ENCODE measurements at regions not wholly inside any gene's neighbourhood (a gene's known extent, or its start where the extent isn't known, plus 50 kb on each side); places are given as distances from the start of the nearest gene placed in this dataset.

DNA sequence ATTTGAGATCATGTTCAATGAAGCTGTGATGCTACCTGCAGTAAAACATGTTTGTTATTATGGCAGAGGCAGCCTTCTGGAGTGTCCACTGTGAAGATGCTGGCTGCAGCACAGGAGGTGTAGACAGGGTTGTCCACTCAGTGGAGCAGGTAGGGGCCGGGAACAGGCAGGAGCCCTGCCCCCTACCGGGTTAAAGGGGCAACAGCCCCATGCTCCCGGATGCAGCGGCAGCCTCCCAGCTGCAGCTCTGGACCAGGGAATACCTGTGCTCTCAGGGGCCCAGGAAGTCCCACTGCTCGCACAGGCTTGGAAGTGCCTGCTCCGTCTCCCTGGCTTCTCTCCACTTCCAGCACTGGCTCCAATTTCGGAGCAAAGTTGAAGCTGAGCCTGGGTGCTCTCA lies 401.6 kb downstream of the FOXG1 start:
- H3K56ac ChIP-seq (ENCODE audit: insufficient read length, low read depth, low read length), result no peak overlapping the region
- H3K79me2 ChIP-seq (ENCODE audit: insufficient read depth, low read length), result no peaks in the 10 kb centered on the region
- no peak overlapping the region for H2AFZ ChIP-seq (ENCODE audit: low read length)
- H3K4ac ChIP-seq (ENCODE audit: low read depth, low read length), result no peak overlapping the region
- H3K14ac ChIP-seq (ENCODE audit: insufficient read depth, low read length), result no peak overlapping the region
- H3K23me2 ChIP-seq (ENCODE audit: insufficient read length, low read depth, low read length, poor library complexity, severe bottlenecking), result no peaks in the 10 kb centered on the region
- no peak overlapping the region for H3K27ac ChIP-seq (ENCODE audit: insufficient read length, low read depth, low read length)
- WGBS (ENCODE audit: extremely low coverage, insufficient read length, low lambda C conversion rate), result no CpG with 5 or more reads among the region's 7 CpGs
- DNase-seq, result peak; percentile 76
- no peaks in the 10 kb centered on the region for H3K79me1 ChIP-seq (ENCODE audit: insufficient read depth, low read depth, low read length, poor library complexity, severe bottlenecking)
- H2BK5ac ChIP-seq (ENCODE audit: insufficient read length, low read length), result no peak overlapping the region
- no peak overlapping the region for H2BK120ac ChIP-seq (ENCODE audit: low read depth, low read length, poor library complexity, severe bottlenecking)
- H2BK12ac ChIP-seq (ENCODE audit: insufficient read length, low read depth, low read length), result no peak overlapping the region
- H2BK15ac ChIP-seq (ENCODE audit: low read depth, low read length), result no peak overlapping the region
- H3K9me3 ChIP-seq (ENCODE audit: control insufficient read depth, low read depth, low read length), result no peaks in the 10 kb centered on the region
- H3K18ac ChIP-seq (ENCODE audit: insufficient read length, low read depth, low read length), result no peak overlapping the region
- no peak overlapping the region for H3K23ac ChIP-seq (ENCODE audit: insufficient read length, low read depth, low read length)
- no peak overlapping the region for H2AK5ac ChIP-seq (ENCODE audit: insufficient read length, low read length)
- no peak overlapping the region for H2BK20ac ChIP-seq (ENCODE audit: low read depth, low read length, poor library complexity, severe bottlenecking)
- H4K20me1 ChIP-seq (ENCODE audit: control insufficient read depth, insufficient read depth, insufficient read length), result no peaks in the 10 kb centered on the region
- Mint-ChIP-seq H3K27me3 (ENCODE audit: low read depth) (no peaks in the 10 kb centered on the region), H3K4me3 (no peak overlapping the region), H3K36me3 (ENCODE audit: insufficient read depth in 1 of 3, low read depth in 3 of 3) (peaks cover 0 to 11% (median 0%) of the 10 kb centered on the region in 3 experiments; a peak in 3 of 7 replicates), H3K4me1 (no peaks in the 10 kb centered on the region), H3K27ac (no peak overlapping the region), H3K9me3 (peaks cover 2 to 8% of the 10 kb centered on the region in 2 experiments; a peak in 3 of 5 replicates)
- H3K9ac ChIP-seq (ENCODE audit: extremely low read depth, insufficient read length, low read length), result no peak overlapping the region
- H3K4me1 ChIP-seq (ENCODE audit: insufficient read depth, low read length), result no peaks in the 10 kb centered on the region
- no peak overlapping the region for H3T11ph ChIP-seq (ENCODE audit: low read length)
- no peak overlapping the region for H4K91ac ChIP-seq (ENCODE audit: insufficient read length, low read depth, low read length)
- H4K8ac ChIP-seq (replicated peaks; ENCODE audit: insufficient read length, low read depth, low read length), result no peak overlapping the region
- no peak overlapping the region for H3K4me2 ChIP-seq (ENCODE audit: insufficient read depth, insufficient read length, low read length)
- no peak for TF ChIP-seq CTCF (conservative IDR thresholded peaks at IDR 0.05)
- H3K27me3 ChIP-seq (ENCODE audit: insufficient read depth, low read length), result no peaks in the 10 kb centered on the region
- H4K5ac ChIP-seq (ENCODE audit: insufficient read length, low read depth, low read length), result no peak overlapping the region

All from H9 (cell line).